Activated T-helper 1 cell treated with anti-CD3 and anti-CD28 coated beads, Interleukin-2, amount 50 U/mL, for 16 hours (primary cell): ENCODE measurements at regions not wholly inside any gene's neighbourhood (a gene's known extent, or its start where the extent isn't known, plus 50 kb on each side); places are given as distances from the start of the nearest gene placed in this dataset.

ENCODE experiments used
- DNase-seq, 2 donors: peaks; one replicate each; pipeline ENCODE4 v3.0.0-alpha.2; 2020; ENCODE audit warnings: low read depth in 1 of 2, low spot score in 1 of 2

GRCh38 chr19:29263305-29264135, 50.6 kb upstream of the UQCRFS1 start:
- DNase-seq, result peak; percentile 13 to 14

GRCh38 chr19:29264897-29265296, 51.9 kb upstream of the UQCRFS1 start:
- no peak for DNase-seq

- DNase-seq, result no peak
These were observed 52.5 kb upstream of the UQCRFS1 start for GRCh38 chr19:29265436-29265835.

GRCh38 chr19:29266001-29266400, 53.0 kb upstream of the UQCRFS1 start:
- DNase-seq, result no peak

- no peak for DNase-seq
These were observed 53.7 kb upstream of the UQCRFS1 start for GRCh38 chr19:29266603-29267002.

GRCh38 chr19:29267701-29268100, 54.8 kb upstream of the UQCRFS1 start:
- DNase-seq, result no peak

- DNase-seq, result no peak
These were observed 55.2 kb upstream of the UQCRFS1 start for GRCh38 chr19:29268103-29268502.

GRCh38 chr19:29268721-29269393, 55.9 kb upstream of the UQCRFS1 start:
- no peak for DNase-seq

- no peak for DNase-seq
These were observed 56.7 kb upstream of the UQCRFS1 start for GRCh38 chr19:29269641-29270040.

- no peak for DNase-seq
These were observed 58.4 kb upstream of the UQCRFS1 start for GRCh38 chr19:29271341-29271740.

GRCh38 chr19:29271911-29272310, 59.0 kb upstream of the UQCRFS1 start:
- DNase-seq, result no peak

- DNase-seq, result no peak
These were observed 60.2 kb upstream of the UQCRFS1 start for GRCh38 chr19:29273000-29273640.

- no peak for DNase-seq
These were observed 62.3 kb upstream of the UQCRFS1 start for GRCh38 chr19:29275266-29275665.

- DNase-seq, result peak in 1 of 2 donors; percentile 4
These were observed 64.2 kb upstream of the UQCRFS1 start for GRCh38 chr19:29277102-29277501.

- no peak for DNase-seq
These were observed 65.8 kb upstream of the UQCRFS1 start for GRCh38 chr19:29278716-29279115.

GRCh38 chr19:29283366-29283765, 70.4 kb upstream of the UQCRFS1 start:
- DNase-seq, result no peak

- no peak for DNase-seq
These were observed 72.3 kb upstream of the UQCRFS1 start for GRCh38 chr19:29285187-29285687.

GRCh38 chr19:29285878-29286277, 72.9 kb upstream of the UQCRFS1 start:
- no peak for DNase-seq

GRCh38 chr19:29287061-29287460, 74.1 kb upstream of the UQCRFS1 start:
- DNase-seq, result no peak

- no peak for DNase-seq
These were observed 75.3 kb upstream of the UQCRFS1 start for GRCh38 chr19:29288256-29288655.

GRCh38 chr19:29289020-29289419, 76.1 kb upstream of the UQCRFS1 start:
- DNase-seq, result no peak

GRCh38 chr19:29290853-29291252, 77.9 kb upstream of the UQCRFS1 start:
- DNase-seq, result no peak
